GM12878 (cell line): ENCODE measurements at regions not wholly inside any gene's neighbourhood (a gene's known extent, or its start where the extent isn't known, plus 50 kb on each side); places are given as distances from the start of the nearest gene placed in this dataset.

Experiments used
- CHD4 ChIP-seq: fragments of 200-600 bp; sonication (generic); IDR thresholded peaks from 2 replicates; pipeline ENCODE4 v1.6.1; 2016; ENCODE audit warnings: mild to moderate bottlenecking
- EP300 ChIP-seq, 2 experiments: fragments of 150-350 bp in 1 of 2; IDR thresholded peaks; 2 replicates each; pipeline ENCODE4 v1.6.1; 2011 to 2012; ENCODE audit warnings: low read depth in 2 of 2, low read length in 2 of 2, borderline replicate concordance in 1 of 2, improper control_type of control experiment in 1 of 2, inconsistent platforms in 1 of 2; ENCODE audit not compliant: control insufficient read depth in 1 of 2
- KAT2A ChIP-seq: conservative IDR thresholded peaks from 2 replicates; pipeline ENCODE4 v1.6.1; 2011; ENCODE audit warnings: low read depth, low read length; ENCODE audit not compliant: control insufficient read depth
- NFIC ChIP-seq: IDR thresholded peaks from 2 replicates; pipeline ENCODE4 v1.6.1; 2012; ENCODE audit warnings: low read depth, mild to moderate bottlenecking, inconsistent platforms, low read length, moderate library complexity
- NFYB ChIP-seq: IDR thresholded peaks from 2 replicates; pipeline ENCODE4 v1.6.1; 2011; ENCODE audit warnings: low read depth, mild to moderate bottlenecking, low read length, improper control_type of control experiment, moderate library complexity; ENCODE audit not compliant: insufficient read depth
- NR2C2 ChIP-seq: IDR thresholded peaks from 2 replicates; pipeline ENCODE4 v1.6.1; 2011; ENCODE audit warnings: borderline replicate concordance, low read depth; ENCODE audit not compliant: control insufficient read depth, insufficient read length
- STAT1 ChIP-seq: fragments of 450-650 bp; conservative IDR thresholded peaks from 2 replicates; pipeline ENCODE4 v1.6.1; 2014; ENCODE audit warnings: antibody characterized with exemption, mild to moderate bottlenecking
- ZNF24 ChIP-seq: fragments of 450-650 bp; IDR thresholded peaks from 2 replicates; pipeline ENCODE4 v1.6.1; 2017; ENCODE audit warnings: antibody characterized with exemption, mild to moderate bottlenecking
- TF ChIP-seq, protein P1 (sequence below): IDR thresholded peaks from 2 replicates; pipeline ENCODE4 v1.6.1; 2012; ENCODE audit warnings: low read length, inconsistent platforms
- TF ChIP-seq, protein P2 (sequence below), 3 experiments: IDR thresholded peaks in 2 of 3; conservative IDR thresholded peaks in 1 of 3; 2 replicates each; pipeline ENCODE4 v1.5.1; 2011; ENCODE audit warnings: low read depth in 3 of 3, low read length in 3 of 3, mild to moderate bottlenecking in 3 of 3, control low read depth in 2 of 3, moderate library complexity in 2 of 3, inconsistent platforms in 1 of 3, mixed read lengths in 1 of 3; ENCODE audit not compliant: control insufficient read depth in 2 of 3, insufficient read depth in 1 of 3; ENCODE audit errors: extremely low read depth in 1 of 3

DNA sequence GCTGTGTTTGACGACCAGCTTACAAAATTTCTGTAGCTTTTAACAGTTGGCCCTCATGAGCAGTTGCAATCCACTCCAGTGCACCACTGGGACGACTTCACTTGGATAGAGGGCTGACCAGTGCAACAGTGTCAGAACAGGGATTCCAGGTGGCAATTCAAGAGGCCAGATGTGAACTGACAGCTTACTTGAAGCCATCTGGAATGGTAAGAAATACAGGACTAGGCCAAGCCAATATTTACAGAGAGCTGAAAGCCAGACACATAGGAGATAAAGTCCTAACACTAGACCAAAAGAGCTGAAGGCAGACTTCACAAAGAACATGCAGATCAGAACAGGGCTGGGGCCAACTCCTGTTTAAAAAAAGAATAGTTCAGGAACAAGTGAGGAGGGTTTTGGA lies 93.5 kb upstream of the NFIA start:
- TF ChIP-seq, protein P1, sequence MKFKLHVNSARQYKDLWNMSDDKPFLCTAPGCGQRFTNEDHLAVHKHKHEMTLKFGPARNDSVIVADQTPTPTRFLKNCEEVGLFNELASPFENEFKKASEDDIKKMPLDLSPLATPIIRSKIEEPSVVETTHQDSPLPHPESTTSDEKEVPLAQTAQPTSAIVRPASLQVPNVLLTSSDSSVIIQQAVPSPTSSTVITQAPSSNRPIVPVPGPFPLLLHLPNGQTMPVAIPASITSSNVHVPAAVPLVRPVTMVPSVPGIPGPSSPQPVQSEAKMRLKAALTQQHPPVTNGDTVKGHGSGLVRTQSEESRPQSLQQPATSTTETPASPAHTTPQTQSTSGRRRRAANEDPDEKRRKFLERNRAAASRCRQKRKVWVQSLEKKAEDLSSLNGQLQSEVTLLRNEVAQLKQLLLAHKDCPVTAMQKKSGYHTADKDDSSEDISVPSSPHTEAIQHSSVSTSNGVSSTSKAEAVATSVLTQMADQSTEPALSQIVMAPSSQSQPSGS: no peak
- TF ChIP-seq EP300 (IDR thresholded peaks at IDR 0.05; ENCODE audit: borderline replicate concordance in 1 of 2, control insufficient read depth in 1 of 2, low read depth in 2 of 2, low read length in 2 of 2): no peak
- TF ChIP-seq, protein P2, sequence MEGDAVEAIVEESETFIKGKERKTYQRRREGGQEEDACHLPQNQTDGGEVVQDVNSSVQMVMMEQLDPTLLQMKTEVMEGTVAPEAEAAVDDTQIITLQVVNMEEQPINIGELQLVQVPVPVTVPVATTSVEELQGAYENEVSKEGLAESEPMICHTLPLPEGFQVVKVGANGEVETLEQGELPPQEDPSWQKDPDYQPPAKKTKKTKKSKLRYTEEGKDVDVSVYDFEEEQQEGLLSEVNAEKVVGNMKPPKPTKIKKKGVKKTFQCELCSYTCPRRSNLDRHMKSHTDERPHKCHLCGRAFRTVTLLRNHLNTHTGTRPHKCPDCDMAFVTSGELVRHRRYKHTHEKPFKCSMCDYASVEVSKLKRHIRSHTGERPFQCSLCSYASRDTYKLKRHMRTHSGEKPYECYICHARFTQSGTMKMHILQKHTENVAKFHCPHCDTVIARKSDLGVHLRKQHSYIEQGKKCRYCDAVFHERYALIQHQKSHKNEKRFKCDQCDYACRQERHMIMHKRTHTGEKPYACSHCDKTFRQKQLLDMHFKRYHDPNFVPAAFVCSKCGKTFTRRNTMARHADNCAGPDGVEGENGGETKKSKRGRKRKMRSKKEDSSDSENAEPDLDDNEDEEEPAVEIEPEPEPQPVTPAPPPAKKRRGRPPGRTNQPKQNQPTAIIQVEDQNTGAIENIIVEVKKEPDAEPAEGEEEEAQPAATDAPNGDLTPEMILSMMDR (IDR thresholded peaks at IDR 0.05 in 2 of 3, conservative IDR thresholded peaks at IDR 0.05 in 1 of 3; ENCODE audit: control insufficient read depth in 2 of 3, extremely low read depth in 1 of 3, insufficient read depth in 1 of 3, low read depth in 3 of 3, low read length in 3 of 3): no peak
- no peak for TF ChIP-seq NR2C2
- TF ChIP-seq KAT2A: no peak
- no peak for TF ChIP-seq STAT1
- TF ChIP-seq ZNF24: no peak
- TF ChIP-seq CHD4: no peak
- no peak for TF ChIP-seq NFYB
- TF ChIP-seq NFIC: no peak
